ENCODE measurements at regions not wholly inside any gene's neighbourhood (a gene's known extent, or its start where the extent isn't known, plus 50 kb on each side); places are given as distances from the start of the nearest gene placed in this dataset.

DNA sequence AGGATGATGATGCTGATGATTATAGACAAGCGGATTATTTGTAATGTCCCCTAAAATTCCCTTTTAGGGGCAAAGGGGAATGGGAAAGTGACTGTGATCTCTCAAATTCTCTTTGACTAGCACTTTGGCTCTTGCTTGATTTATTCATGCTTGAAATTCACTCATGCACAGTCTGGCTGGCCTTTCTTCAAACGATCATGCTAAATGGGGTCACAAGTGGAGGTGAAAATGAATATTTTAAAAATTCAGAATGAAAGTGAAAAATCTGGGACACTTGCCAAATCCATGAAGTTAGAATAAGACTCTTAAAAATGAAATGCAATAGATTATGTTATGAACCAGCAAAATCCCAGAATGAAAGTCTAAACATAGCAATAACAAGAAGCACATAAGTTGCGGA is 173.4 kb upstream of the RAI2 start:
- TF ChIP-seq CTCF (conservative IDR thresholded peaks at IDR 0.05; ENCODE audit: low read length) (no peak), EZH2phosphoT487 (IDR thresholded peaks at IDR 0.05; ENCODE audit: borderline replicate concordance, low read depth, low read length) (no peak)

Data from OCI-LY7 (cell line).